ENCODE measurements at regions not wholly inside any gene's neighbourhood (a gene's known extent, or its start where the extent isn't known, plus 50 kb on each side); places are given as distances from the start of the nearest gene placed in this dataset.

DNA sequence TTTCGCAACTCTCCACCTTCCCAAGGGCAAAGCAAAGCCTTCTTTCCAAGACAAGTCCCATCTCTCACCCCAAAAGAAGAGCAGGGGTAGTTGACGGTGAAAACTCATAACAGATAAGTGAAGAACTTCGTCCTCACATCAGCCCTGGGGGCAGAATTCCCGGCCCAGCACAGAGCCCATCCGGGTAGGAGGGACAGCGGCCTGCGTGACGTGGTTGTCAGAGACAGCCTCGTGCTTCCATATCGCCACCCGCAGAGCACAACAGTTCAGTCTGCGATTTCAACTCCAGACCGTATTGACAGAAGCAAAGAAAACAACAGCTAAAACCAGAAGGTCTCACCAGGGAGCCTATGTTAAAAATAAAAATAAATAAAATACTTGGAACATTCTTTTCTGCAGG, 273.2 kb downstream of the SYK start:
- TF ChIP-seq, protein P1, sequence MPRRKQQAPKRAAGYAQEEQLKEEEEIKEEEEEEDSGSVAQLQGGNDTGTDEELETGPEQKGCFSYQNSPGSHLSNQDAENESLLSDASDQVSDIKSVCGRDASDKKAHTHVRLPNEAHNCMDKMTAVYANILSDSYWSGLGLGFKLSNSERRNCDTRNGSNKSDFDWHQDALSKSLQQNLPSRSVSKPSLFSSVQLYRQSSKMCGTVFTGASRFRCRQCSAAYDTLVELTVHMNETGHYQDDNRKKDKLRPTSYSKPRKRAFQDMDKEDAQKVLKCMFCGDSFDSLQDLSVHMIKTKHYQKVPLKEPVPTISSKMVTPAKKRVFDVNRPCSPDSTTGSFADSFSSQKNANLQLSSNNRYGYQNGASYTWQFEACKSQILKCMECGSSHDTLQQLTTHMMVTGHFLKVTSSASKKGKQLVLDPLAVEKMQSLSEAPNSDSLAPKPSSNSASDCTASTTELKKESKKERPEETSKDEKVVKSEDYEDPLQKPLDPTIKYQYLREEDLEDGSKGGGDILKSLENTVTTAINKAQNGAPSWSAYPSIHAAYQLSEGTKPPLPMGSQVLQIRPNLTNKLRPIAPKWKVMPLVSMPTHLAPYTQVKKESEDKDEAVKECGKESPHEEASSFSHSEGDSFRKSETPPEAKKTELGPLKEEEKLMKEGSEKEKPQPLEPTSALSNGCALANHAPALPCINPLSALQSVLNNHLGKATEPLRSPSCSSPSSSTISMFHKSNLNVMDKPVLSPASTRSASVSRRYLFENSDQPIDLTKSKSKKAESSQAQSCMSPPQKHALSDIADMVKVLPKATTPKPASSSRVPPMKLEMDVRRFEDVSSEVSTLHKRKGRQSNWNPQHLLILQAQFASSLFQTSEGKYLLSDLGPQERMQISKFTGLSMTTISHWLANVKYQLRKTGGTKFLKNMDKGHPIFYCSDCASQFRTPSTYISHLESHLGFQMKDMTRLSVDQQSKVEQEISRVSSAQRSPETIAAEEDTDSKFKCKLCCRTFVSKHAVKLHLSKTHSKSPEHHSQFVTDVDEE (CRISPR knock-in tag; IDR thresholded peaks at IDR 0.05) = no peak
- TF ChIP-seq CSDC2 (CRISPR knock-in tag; IDR thresholded peaks at IDR 0.05) (no peak), RARB (CRISPR knock-in tag; IDR thresholded peaks at IDR 0.05) (no peak), SNAI2 (CRISPR knock-in tag; IDR thresholded peaks at IDR 0.05) (no peak), TCF4 (CRISPR knock-in tag; IDR thresholded peaks at IDR 0.05; ENCODE audit: borderline replicate concordance) (no peak), ZC3H10 (CRISPR knock-in tag; IDR thresholded peaks at IDR 0.05) (no peak), PPARA (CRISPR knock-in tag; IDR thresholded peaks at IDR 0.05; ENCODE audit: borderline replicate concordance) (no peak), ISL1 (CRISPR knock-in tag; IDR thresholded peaks at IDR 0.05) (no peak), ESRRG (CRISPR knock-in tag; IDR thresholded peaks at IDR 0.05) (no peak), OSR1 (CRISPR knock-in tag; IDR thresholded peaks at IDR 0.05) (no peak), ZFP30 (CRISPR knock-in tag; IDR thresholded peaks at IDR 0.05) (no peak), ZNF70 (CRISPR knock-in tag; IDR thresholded peaks at IDR 0.05) (no peak)
- TF ChIP-seq, protein P2, sequence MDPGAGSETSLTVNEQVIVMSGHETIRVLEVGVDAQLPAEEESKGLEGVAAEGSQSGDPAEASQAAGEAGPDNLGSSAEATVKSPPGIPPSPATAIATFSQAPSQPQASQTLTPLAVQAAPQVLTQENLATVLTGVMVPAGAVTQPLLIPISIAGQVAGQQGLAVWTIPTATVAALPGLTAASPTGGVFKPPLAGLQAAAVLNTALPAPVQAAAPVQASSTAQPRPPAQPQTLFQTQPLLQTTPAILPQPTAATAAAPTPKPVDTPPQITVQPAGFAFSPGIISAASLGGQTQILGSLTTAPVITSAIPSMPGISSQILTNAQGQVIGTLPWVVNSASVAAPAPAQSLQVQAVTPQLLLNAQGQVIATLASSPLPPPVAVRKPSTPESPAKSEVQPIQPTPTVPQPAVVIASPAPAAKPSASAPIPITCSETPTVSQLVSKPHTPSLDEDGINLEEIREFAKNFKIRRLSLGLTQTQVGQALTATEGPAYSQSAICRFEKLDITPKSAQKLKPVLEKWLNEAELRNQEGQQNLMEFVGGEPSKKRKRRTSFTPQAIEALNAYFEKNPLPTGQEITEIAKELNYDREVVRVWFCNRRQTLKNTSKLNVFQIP (CRISPR knock-in tag; IDR thresholded peaks at IDR 0.05; ENCODE audit: borderline replicate concordance, low read depth) = no peak
- TF ChIP-seq, protein P3, sequence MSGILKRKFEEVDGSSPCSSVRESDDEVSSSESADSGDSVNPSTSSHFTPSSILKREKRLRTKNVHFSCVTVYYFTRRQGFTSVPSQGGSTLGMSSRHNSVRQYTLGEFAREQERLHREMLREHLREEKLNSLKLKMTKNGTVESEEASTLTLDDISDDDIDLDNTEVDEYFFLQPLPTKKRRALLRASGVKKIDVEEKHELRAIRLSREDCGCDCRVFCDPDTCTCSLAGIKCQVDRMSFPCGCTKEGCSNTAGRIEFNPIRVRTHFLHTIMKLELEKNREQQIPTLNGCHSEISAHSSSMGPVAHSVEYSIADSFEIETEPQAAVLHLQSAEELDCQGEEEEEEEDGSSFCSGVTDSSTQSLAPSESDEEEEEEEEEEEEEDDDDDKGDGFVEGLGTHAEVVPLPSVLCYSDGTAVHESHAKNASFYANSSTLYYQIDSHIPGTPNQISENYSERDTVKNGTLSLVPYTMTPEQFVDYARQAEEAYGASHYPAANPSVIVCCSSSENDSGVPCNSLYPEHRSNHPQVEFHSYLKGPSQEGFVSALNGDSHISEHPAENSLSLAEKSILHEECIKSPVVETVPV (CRISPR knock-in tag; IDR thresholded peaks at IDR 0.05) = no peak
- no peak for ATAC-seq

DNA sequence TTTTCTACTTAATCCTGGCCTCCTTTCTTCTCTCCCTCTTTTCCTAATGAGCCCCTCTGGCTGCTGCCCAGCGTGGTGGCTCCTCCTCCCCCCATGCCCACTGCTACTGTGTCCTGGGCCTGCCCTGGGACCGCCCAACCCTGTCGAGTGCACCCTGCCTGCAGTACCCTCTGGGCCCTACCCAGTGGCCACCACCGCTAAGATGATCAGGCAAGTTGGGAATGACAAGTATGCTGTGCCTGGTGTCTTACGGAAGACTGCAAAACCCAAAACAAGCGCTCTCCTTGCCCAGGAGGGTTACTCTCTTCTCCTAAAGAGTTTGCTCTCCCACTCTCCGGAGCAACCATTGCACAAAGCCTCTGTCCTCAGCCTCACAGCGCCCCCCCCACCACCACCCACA, 273.7 kb downstream of the SYK start:
- ATAC-seq = no peak
- no peak for TF ChIP-seq ZNF70 (CRISPR knock-in tag; IDR thresholded peaks at IDR 0.05)
- TF ChIP-seq, protein P1 (CRISPR knock-in tag; IDR thresholded peaks at IDR 0.05) = no peak
- TF ChIP-seq ESRRG (CRISPR knock-in tag; IDR thresholded peaks at IDR 0.05) = no peak
- TF ChIP-seq, protein P2 (CRISPR knock-in tag; IDR thresholded peaks at IDR 0.05; ENCODE audit: borderline replicate concordance, low read depth) = no peak
- no peak for TF ChIP-seq PPARA (CRISPR knock-in tag; IDR thresholded peaks at IDR 0.05; ENCODE audit: borderline replicate concordance)
- TF ChIP-seq TCF4 (CRISPR knock-in tag; IDR thresholded peaks at IDR 0.05; ENCODE audit: borderline replicate concordance) = no peak
- no peak for TF ChIP-seq ZNF565 (CRISPR knock-in tag; conservative IDR thresholded peaks at IDR 0.05; ENCODE audit: low read depth)

DNA sequence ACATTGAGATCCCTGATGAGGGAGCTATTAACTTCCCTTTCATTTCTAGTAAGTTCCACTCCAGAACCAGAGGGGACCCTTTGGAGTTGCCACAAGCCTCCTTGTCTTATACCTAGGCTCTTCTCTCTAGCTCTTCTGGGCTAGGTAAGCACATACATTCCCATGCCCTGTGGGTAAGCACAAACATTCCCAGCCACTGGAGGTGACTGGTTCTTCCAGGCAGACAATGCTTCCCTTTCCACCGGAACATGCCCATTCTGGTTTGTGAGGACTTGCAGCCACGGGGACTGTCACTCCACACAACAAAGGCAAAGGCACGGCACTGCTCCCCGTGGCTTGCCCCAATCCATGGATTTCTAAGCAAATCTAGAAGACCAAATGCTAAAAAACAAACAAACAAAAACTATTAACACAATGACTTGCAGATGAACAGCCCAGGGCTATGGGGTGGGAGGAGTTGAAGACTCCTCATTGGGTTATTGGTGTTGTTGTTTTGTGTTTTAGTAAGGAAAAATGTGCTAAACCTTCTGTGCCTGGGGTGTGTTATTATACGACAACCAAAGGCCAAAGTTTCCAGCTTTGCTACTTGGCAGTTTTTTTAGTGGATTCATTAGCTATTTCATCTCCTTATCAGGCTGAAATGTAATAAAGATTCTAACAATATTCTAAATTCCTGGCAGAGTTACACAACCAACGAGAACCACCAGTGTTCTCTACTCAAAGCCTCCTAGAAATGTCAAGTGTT, 276.2 kb downstream of the SYK start:
- no peak for TF ChIP-seq ARNTL (CRISPR knock-in tag; IDR thresholded peaks at IDR 0.05; ENCODE audit: borderline replicate concordance, low read depth)
- TF ChIP-seq ESRRG (CRISPR knock-in tag; IDR thresholded peaks at IDR 0.05) = no peak
- TF ChIP-seq, protein P1 (CRISPR knock-in tag; IDR thresholded peaks at IDR 0.05) = no peak
- no peak for TF ChIP-seq PPARA (CRISPR knock-in tag; IDR thresholded peaks at IDR 0.05; ENCODE audit: borderline replicate concordance)
- TF ChIP-seq ZFP3 (CRISPR knock-in tag; IDR thresholded peaks at IDR 0.05) = no peak
- no peak for TF ChIP-seq ZNF8 (CRISPR knock-in tag; IDR thresholded peaks at IDR 0.05)
- TF ChIP-seq ZC3H10 (CRISPR knock-in tag; IDR thresholded peaks at IDR 0.05) = no peak
- no peak for TF ChIP-seq BACH2 (CRISPR knock-in tag; IDR thresholded peaks at IDR 0.05; ENCODE audit: borderline replicate concordance)
- TF ChIP-seq, protein P3 (CRISPR knock-in tag; IDR thresholded peaks at IDR 0.05) = no peak
- ATAC-seq = no peak
